Smooth muscle cell (in vitro differentiated cells): ENCODE measurements at regions not wholly inside any gene's neighbourhood (a gene's known extent, or its start where the extent isn't known, plus 50 kb on each side); places are given as distances from the start of the nearest gene placed in this dataset.

Experiments used
- DNase-seq: peaks from one replicate; lab custom pipeline; 2025; ENCODE audit not compliant: unreplicated experiment; lab: John Stamatoyannopoulos, UW
- H2AFZ ChIP-seq: fragments of 200-600 bp; sonication (generic); 2 replicates; pipeline ENCODE4 v1.6.0; 2016; ENCODE audit warnings: antibody characterized with exemption, low read depth, mild to moderate bottlenecking
- H3F3A ChIP-seq: fragments of 200-600 bp; sonication (generic); 2 replicates; pipeline ENCODE4 v1.6.0; 2017; ENCODE audit warnings: antibody characterized with exemption, low read depth
- H3K27ac ChIP-seq: fragments of 200-600 bp; sonication (generic); 2 replicates; pipeline ENCODE4 v1.5.1; 2016; ENCODE audit warnings: low read depth, mild to moderate bottlenecking
- H3K27me3 ChIP-seq: fragments of 200-600 bp; sonication (generic); 2 replicates; pipeline ENCODE4 v1.6.1; 2016; ENCODE audit warnings: low read depth, mild to moderate bottlenecking
- H3K36me3 ChIP-seq: fragments of 200-600 bp; sonication (generic); 2 replicates; pipeline ENCODE4 v1.5.1; 2016; ENCODE audit warnings: low read depth
- H3K4me1 ChIP-seq: fragments of 200-600 bp; sonication (generic); 2 replicates; pipeline ENCODE4 v1.5.1; 2016; ENCODE audit warnings: low read depth
- H3K4me2 ChIP-seq: fragments of 200-600 bp; sonication (generic); 2 replicates; pipeline ENCODE4 v1.6.0; 2016; ENCODE audit warnings: mild to moderate bottlenecking
- H3K4me3 ChIP-seq: fragments of 200-600 bp; sonication (generic); 2 replicates; pipeline ENCODE4 v1.5.1; 2016; ENCODE audit warnings: mild to moderate bottlenecking
- H3K79me2 ChIP-seq: fragments of 200-600 bp; sonication (generic); 2 replicates; pipeline ENCODE4 v1.6.0; 2016; ENCODE audit warnings: low read depth, mild to moderate bottlenecking
- H3K9ac ChIP-seq: fragments of 200-600 bp; sonication (generic); 2 replicates; pipeline ENCODE4 v1.6.0; 2016; ENCODE audit warnings: low read depth
- H3K9me3 ChIP-seq: fragments of 200-600 bp; sonication (generic); replicated peaks from 2 replicates; pipeline ENCODE4 v1.5.1; 2016; ENCODE audit warnings: low read depth
- H4K20me1 ChIP-seq: fragments of 200-600 bp; sonication (generic); 2 replicates; pipeline ENCODE4 v1.6.0; 2016; ENCODE audit warnings: low read depth
- WGBS: methylation state at CpG from one replicate; pipeline ENCODE4 v1.1.7; 2016; ENCODE audit warnings: low lambda C conversion rate; 5-methylcytosine and 5-hydroxymethylcytosine counted together
- TF ChIP-seq, protein P1 (sequence below): fragments of 200-600 bp; sonication (generic); IDR thresholded peaks from 2 replicates; pipeline ENCODE4 v1.5.1; 2017; ENCODE audit warnings: borderline replicate concordance, mild to moderate bottlenecking, antibody characterized with exemption; ENCODE audit not compliant: insufficient read depth, poor library complexity, severe bottlenecking

DNA sequence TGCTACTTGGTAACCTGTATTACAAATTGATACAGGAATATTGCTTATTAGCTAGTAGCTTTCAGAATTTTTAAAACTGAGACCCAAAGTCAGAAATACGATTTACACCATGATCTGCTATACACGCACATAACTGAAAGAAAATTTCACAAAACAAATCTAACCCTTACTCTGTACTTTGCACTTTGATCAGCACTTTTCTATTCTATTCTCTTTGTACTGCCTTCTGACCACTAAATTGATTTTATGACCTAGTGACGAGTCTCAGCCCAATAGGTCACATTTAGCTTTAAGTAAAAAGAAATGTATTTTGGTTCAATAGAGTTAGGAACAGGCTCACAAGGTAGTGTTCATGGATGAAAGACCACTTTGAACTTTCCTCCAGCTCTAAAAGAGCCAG, 252.5 kb downstream of the TBX18 start:
- Histone ChIP-seq H3K27me3 (peaks cover 10% of the 10 kb centered on the region), H3K4me1 (peaks cover 4% of the 10 kb centered on the region), H3K9me3 (no peaks in the 10 kb centered on the region), H4K20me1 (no peaks in the 10 kb centered on the region), H3F3A (no peaks in the 10 kb centered on the region), H3K4me3 (no peak overlapping the region), H3K9ac (no peak overlapping the region), H3K27ac (no peak overlapping the region), H3K4me2 (no peak overlapping the region), H2AFZ (no peak overlapping the region), H3K79me2 (no peaks in the 10 kb centered on the region), H3K36me3 (no peaks in the 10 kb centered on the region)
- no peak for DNase-seq
- 93% methylated on average over 3 of the region's 3 CpGs for WGBS
- TF ChIP-seq, protein P1, sequence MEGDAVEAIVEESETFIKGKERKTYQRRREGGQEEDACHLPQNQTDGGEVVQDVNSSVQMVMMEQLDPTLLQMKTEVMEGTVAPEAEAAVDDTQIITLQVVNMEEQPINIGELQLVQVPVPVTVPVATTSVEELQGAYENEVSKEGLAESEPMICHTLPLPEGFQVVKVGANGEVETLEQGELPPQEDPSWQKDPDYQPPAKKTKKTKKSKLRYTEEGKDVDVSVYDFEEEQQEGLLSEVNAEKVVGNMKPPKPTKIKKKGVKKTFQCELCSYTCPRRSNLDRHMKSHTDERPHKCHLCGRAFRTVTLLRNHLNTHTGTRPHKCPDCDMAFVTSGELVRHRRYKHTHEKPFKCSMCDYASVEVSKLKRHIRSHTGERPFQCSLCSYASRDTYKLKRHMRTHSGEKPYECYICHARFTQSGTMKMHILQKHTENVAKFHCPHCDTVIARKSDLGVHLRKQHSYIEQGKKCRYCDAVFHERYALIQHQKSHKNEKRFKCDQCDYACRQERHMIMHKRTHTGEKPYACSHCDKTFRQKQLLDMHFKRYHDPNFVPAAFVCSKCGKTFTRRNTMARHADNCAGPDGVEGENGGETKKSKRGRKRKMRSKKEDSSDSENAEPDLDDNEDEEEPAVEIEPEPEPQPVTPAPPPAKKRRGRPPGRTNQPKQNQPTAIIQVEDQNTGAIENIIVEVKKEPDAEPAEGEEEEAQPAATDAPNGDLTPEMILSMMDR = no peak

DNA sequence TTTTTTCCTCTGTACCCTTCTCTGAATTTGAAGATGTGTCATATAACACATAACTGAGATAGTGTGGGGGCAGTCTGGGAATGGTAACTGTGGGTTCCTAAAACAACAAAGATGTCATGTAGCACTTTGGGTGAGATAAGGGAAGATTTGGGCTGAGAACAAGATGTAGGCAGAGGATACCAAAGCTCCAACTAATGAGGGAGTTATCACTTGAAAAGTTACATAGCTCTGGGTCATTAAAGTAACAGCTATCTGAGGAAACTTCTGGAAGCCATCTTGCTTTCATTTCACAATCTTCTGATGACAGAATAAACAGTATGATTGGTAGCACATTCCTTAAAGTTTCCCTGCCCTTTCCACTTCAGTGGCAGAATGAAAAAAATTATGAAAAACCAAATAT, 255.4 kb downstream of the TBX18 start:
- Histone ChIP-seq H3K79me2 (no peaks in the 10 kb centered on the region), H3K9ac (no peak overlapping the region), H3K4me1 (no peaks in the 10 kb centered on the region), H3K4me3 (no peak overlapping the region), H3K9me3 (no peaks in the 10 kb centered on the region), H3K36me3 (no peaks in the 10 kb centered on the region), H4K20me1 (no peaks in the 10 kb centered on the region), H3K27ac (no peak overlapping the region), H3K4me2 (peak overlapping the region; percentile 8), H3F3A (no peaks in the 10 kb centered on the region), H2AFZ (no peak overlapping the region), H3K27me3 (peaks cover 6% of the 10 kb centered on the region)
- no peak for DNase-seq
- TF ChIP-seq, protein P1 = no peak

DNA sequence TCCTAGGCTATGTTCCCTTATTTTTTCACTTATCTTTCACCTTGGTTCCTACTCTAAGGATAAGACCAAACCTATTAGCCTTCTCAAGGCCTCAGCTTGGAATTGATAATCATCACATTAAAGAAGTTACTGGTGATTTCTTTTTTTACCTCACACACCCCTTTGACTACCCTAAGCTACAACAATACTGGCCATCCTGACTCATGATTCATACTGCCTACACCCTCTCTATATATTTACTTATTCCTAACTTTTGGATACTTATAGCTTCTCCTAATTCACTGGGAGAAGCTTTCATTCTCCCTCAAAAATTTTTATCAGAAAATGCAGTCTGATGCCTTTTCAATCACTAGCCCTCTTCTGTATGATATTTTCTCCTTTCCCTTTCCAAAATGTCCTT, 256.1 kb downstream of the TBX18 start:
- TF ChIP-seq, protein P1 = no peak
- no peaks in the 10 kb centered on the region for H3K36me3 ChIP-seq
- DNase-seq = no peak
- no peaks in the 10 kb centered on the region for H3K4me1 ChIP-seq
- no peak overlapping the region for H3K9ac ChIP-seq
- no peaks in the 10 kb centered on the region for H4K20me1 ChIP-seq
- H3K27ac ChIP-seq = no peak overlapping the region
- H3K79me2 ChIP-seq = no peaks in the 10 kb centered on the region
- H2AFZ ChIP-seq = no peak overlapping the region
- no peak overlapping the region for H3K4me3 ChIP-seq
- H3K27me3 ChIP-seq = peaks cover 6% of the 10 kb centered on the region
- no peaks in the 10 kb centered on the region for H3F3A ChIP-seq
- H3K9me3 ChIP-seq = no peaks in the 10 kb centered on the region
- no peak overlapping the region for H3K4me2 ChIP-seq

DNA sequence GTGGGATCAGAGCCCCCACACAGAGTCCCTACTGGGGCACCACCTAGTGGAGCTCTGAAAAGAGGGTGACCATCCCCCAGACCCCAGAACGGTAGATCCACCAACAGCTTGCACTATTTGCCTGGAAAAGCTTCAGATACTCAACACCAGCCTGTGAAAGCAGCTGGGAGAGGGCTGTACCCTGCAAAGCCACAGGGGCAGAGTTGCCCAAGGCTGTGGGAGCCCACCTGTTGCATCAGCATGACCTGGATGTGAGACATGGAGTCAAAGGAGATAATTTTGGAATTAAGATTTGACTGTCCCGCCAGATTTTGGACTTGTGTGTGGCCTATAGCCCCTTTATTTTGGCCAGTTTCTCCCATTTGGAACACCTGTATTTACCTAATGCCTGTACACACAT, 260.4 kb downstream of the TBX18 start:
- Histone ChIP-seq H3K27ac (no peak overlapping the region), H3K9me3 (no peaks in the 10 kb centered on the region), H3K4me3 (no peak overlapping the region), H4K20me1 (no peaks in the 10 kb centered on the region), H3K4me2 (no peak overlapping the region), H3F3A (no peaks in the 10 kb centered on the region), H3K4me1 (no peaks in the 10 kb centered on the region), H2AFZ (no peak overlapping the region), H3K9ac (no peak overlapping the region), H3K36me3 (no peaks in the 10 kb centered on the region), H3K27me3 (no peaks in the 10 kb centered on the region), H3K79me2 (no peaks in the 10 kb centered on the region)
- TF ChIP-seq, protein P1 = no peak
- DNase-seq = no peak
- 76% methylated on average over 2 of the region's 2 CpGs for WGBS
